22Rv1 (cell line): ENCODE measurements at regions not wholly inside any gene's neighbourhood (a gene's known extent, or its start where the extent isn't known, plus 50 kb on each side); places are given as distances from the start of the nearest gene placed in this dataset.

Experiments
- CTCF ChIP-seq: fragments of 450-650 bp; IDR thresholded peaks from 2 replicates; pipeline ENCODE4 v1.5.1; 2017; ENCODE audit warnings: mild to moderate bottlenecking
- ZFX ChIP-seq: fragments of 450-650 bp; IDR thresholded peaks from 2 replicates; pipeline ENCODE4 v1.6.1; 2017; ENCODE audit warnings: antibody characterized with exemption, borderline replicate concordance

GRCh38 chr12:75735853-75736252 lies 224.4 kb upstream of the KRR1 start:
- no peak for TF ChIP-seq CTCF
- no peak for TF ChIP-seq ZFX
